Peyer's patch (tissue), 4 donors: ENCODE measurements at regions not wholly inside any gene's neighbourhood (a gene's known extent, or its start where the extent isn't known, plus 50 kb on each side); places are given as distances from the start of the nearest gene placed in this dataset.

Experiments
- CTCF ChIP-seq, 6 experiments: fragments of 450-650 bp in 4 of 6; fragments of 200-600 bp in 2 of 6; sonication (generic) in 1 of 6; IDR thresholded peaks; one replicate each; pipeline ENCODE4 v1.5.1; 2017 to 2019; ENCODE audit warnings: antibody characterized with exemption in 6 of 6, mild to moderate bottlenecking in 3 of 6, moderate library complexity in 1 of 6
- POLR2A ChIP-seq, 2 donors: fragments of 450-650 bp; IDR thresholded peaks; one replicate each; pipeline ENCODE4 v1.5.1; 2017; ENCODE audit warnings: antibody characterized with exemption in 2 of 2, mild to moderate bottlenecking in 2 of 2, moderate library complexity in 2 of 2

DNA sequence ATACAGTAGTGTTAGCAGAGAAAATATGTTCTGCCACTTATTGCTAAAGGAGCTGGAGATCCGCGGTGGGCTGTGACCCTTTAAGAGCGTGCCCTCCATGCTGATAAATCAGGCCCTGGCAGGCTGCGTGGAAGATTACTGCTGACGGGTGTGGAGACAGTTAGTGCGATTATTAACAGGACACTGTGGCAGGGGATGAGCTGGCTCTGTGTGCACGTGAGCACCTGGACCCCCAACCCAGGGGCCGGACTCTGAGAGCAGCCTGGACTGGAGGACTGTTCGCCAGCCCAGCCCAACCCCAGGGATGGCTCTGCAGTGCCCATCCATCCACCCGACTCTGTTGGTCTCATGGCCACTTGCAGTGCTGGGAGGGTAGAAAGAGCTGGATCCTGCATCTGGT, 162.0 kb downstream of the MELK start:
- no peak for TF ChIP-seq CTCF (IDR thresholded peaks at IDR 0.05)
- TF ChIP-seq POLR2A (IDR thresholded peaks at IDR 0.05) = no peak
